Omental fat pad (tissue), 3 donors: ENCODE measurements at regions not wholly inside any gene's neighbourhood (a gene's known extent, or its start where the extent isn't known, plus 50 kb on each side); places are given as distances from the start of the nearest gene placed in this dataset.
A peak's percentile ranks its signal among the peaks of the same experiment; 100 is the strongest.

Experiments
- ATAC-seq: fragments of 150-250 bp; one replicate; pipeline ENCODE4 v1.9.1; 2016; ENCODE audit warnings: mild to moderate bottlenecking, moderate library complexity; ENCODE audit not compliant: low FRiP score
- DNase-seq: peaks from one replicate; pipeline ENCODE4 v3.0.0-alpha.2; 2019; ENCODE audit warnings: low spot score
- TF ChIP-seq, protein P1 (sequence below), 3 donors: fragments of 450-650 bp; IDR thresholded peaks; one replicate each; pipeline ENCODE4 v1.5.1; 2016 to 2017; ENCODE audit warnings: antibody characterized with exemption in 3 of 3, mild to moderate bottlenecking in 3 of 3, moderate library complexity in 2 of 3

- TF ChIP-seq, protein P1, sequence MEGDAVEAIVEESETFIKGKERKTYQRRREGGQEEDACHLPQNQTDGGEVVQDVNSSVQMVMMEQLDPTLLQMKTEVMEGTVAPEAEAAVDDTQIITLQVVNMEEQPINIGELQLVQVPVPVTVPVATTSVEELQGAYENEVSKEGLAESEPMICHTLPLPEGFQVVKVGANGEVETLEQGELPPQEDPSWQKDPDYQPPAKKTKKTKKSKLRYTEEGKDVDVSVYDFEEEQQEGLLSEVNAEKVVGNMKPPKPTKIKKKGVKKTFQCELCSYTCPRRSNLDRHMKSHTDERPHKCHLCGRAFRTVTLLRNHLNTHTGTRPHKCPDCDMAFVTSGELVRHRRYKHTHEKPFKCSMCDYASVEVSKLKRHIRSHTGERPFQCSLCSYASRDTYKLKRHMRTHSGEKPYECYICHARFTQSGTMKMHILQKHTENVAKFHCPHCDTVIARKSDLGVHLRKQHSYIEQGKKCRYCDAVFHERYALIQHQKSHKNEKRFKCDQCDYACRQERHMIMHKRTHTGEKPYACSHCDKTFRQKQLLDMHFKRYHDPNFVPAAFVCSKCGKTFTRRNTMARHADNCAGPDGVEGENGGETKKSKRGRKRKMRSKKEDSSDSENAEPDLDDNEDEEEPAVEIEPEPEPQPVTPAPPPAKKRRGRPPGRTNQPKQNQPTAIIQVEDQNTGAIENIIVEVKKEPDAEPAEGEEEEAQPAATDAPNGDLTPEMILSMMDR (IDR thresholded peaks at IDR 0.05) = no peak
- no peak for DNase-seq
- no peak for ATAC-seq
These were observed 606.4 kb upstream of the CLINT1 start for GRCh38 chr5:158465086-158465972.

DNA sequence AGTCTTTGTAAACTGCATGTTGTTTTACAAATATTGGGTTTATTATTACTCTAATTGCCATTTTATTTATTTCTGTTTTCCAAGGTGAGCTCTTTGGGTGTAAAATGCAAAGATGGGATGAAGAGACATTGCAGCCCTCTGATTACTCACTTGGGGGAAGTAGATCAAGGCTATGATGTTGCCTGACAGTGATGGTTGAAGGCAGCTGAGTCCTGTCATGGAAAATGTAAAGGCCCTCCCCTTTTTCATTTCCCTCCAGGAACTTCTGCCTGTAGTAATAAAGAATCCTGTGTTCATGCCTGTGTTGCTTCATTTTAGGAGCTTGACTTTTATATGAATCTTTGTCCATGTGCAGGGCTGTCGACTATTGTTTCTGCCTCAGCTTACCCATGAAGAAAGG lies 605.4 kb upstream of the CLINT1 start:
- no peak for ATAC-seq
- no peak for DNase-seq
- TF ChIP-seq, protein P1 (IDR thresholded peaks at IDR 0.05) = no peak

- TF ChIP-seq, protein P1 (IDR thresholded peaks at IDR 0.05) = no peak
- DNase-seq = peak; percentile 37
- ATAC-seq = peak; percentile 71
These were observed 605.0 kb upstream of the CLINT1 start for GRCh38 chr5:158463938-158464337.

GRCh38 chr5:158463188-158463587 lies 604.2 kb upstream of the CLINT1 start:
- TF ChIP-seq, protein P1 (IDR thresholded peaks at IDR 0.05) = no peak
- DNase-seq (no peak), ATAC-seq (peak; percentile 51)

DNA sequence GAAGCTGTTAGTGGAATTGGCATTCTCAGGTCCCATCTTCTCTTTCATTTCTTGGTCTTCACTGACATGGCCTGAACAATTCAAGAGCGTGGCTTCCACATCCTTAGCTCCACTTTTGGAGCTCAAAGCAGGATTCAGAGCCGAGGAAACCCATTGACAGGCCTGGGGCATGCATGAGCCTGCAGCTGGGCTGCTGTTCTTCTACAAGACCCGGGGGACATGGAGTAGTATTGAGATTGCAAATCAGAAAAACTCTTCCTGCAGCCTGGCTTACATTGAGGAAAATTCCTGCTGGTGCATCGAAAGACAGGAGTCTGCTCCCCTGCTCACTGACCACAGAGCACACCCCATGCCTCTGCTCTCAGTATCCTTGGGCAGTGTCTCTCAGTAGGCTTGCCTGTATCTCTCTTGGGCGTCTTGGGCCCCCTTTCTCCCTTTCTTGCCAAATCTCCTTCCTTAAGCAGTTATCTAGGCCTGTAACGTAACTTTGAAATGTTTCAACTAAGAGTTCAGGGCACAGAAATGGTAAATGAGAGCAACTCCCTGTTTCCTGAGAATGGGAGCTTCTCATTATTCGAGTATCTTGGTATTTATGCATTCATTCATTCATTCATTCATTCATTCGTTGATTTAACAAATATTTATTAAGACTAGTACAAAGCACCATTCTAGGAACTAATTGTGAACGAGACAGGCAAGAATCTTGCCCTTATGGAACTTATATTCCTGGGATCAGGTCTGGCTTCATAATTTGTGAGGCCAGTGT lies 603.6 kb upstream of the CLINT1 start:
- DNase-seq = no peak
- TF ChIP-seq, protein P1 (IDR thresholded peaks at IDR 0.05) = no peak
- no peak for ATAC-seq

- ATAC-seq (peak; percentile 14), DNase-seq (no peak)
- TF ChIP-seq, protein P1 (IDR thresholded peaks at IDR 0.05) = no peak
These were observed 602.4 kb upstream of the CLINT1 start for GRCh38 chr5:158461240-158461854.
